ENCODE measurements at regions not wholly inside any gene's neighbourhood (a gene's known extent, or its start where the extent isn't known, plus 50 kb on each side); places are given as distances from the start of the nearest gene placed in this dataset.

GRCh38 chr2:212606232-212606631 lies 67.6 kb upstream of the ERBB4 start:
- TF ChIP-seq, protein P1, sequence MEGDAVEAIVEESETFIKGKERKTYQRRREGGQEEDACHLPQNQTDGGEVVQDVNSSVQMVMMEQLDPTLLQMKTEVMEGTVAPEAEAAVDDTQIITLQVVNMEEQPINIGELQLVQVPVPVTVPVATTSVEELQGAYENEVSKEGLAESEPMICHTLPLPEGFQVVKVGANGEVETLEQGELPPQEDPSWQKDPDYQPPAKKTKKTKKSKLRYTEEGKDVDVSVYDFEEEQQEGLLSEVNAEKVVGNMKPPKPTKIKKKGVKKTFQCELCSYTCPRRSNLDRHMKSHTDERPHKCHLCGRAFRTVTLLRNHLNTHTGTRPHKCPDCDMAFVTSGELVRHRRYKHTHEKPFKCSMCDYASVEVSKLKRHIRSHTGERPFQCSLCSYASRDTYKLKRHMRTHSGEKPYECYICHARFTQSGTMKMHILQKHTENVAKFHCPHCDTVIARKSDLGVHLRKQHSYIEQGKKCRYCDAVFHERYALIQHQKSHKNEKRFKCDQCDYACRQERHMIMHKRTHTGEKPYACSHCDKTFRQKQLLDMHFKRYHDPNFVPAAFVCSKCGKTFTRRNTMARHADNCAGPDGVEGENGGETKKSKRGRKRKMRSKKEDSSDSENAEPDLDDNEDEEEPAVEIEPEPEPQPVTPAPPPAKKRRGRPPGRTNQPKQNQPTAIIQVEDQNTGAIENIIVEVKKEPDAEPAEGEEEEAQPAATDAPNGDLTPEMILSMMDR (conservative IDR thresholded peaks at IDR 0.05; ENCODE audit: low read length): no peak
- TF ChIP-seq EZH2phosphoT487 (IDR thresholded peaks at IDR 0.05; ENCODE audit: borderline replicate concordance): no peak
